ENCODE measurements at regions not wholly inside any gene's neighbourhood (a gene's known extent, or its start where the extent isn't known, plus 50 kb on each side); places are given as distances from the start of the nearest gene placed in this dataset.

- H3K79me2 ChIP-seq: no peaks in the 10 kb centered on the region
- H2AFZ ChIP-seq: no peak overlapping the region
- no peak overlapping the region for H3K27ac ChIP-seq
- no peaks in the 10 kb centered on the region for H3K4me1 ChIP-seq
- no peaks in the 10 kb centered on the region for H3K9me3 ChIP-seq (ENCODE audit: control insufficient read depth, low read length)
- no peak overlapping the region for H3K9ac ChIP-seq
- no peak overlapping the region for H3K4me2 ChIP-seq (ENCODE audit: low read length)
- TF ChIP-seq CTCF (IDR thresholded peaks at IDR 0.05): no peak
- no peak overlapping the region for H3K4me3 ChIP-seq (ENCODE audit: low read depth, low read length)
- no peaks in the 10 kb centered on the region for H3K36me3 ChIP-seq (ENCODE audit: control insufficient read depth, insufficient read depth, low read length)
- no peaks in the 10 kb centered on the region for H3K27me3 ChIP-seq (ENCODE audit: control insufficient read depth, insufficient read depth, low read length)
These were observed 60.4 kb upstream of the DUSP5 start for GRCh38 chr10:110437351-110437605.

- TF ChIP-seq CTCF (IDR thresholded peaks at IDR 0.05): no peak
These were observed 59.9 kb upstream of the DUSP5 start for GRCh38 chr10:110437761-110438341.

GRCh38 chr10:110442746-110443145 lies 55.0 kb upstream of the DUSP5 start:
- no peak overlapping the region for H3K4me2 ChIP-seq (ENCODE audit: low read length)
- no peaks in the 10 kb centered on the region for H3K4me1 ChIP-seq
- no peak overlapping the region for H2AFZ ChIP-seq
- no peak overlapping the region for H3K27ac ChIP-seq
- TF ChIP-seq CTCF (IDR thresholded peaks at IDR 0.05): no peak
- no peak overlapping the region for H3K9ac ChIP-seq
- H3K79me2 ChIP-seq: no peaks in the 10 kb centered on the region
- no peak overlapping the region for H3K4me3 ChIP-seq (ENCODE audit: low read depth, low read length)
- H3K9me3 ChIP-seq (ENCODE audit: control insufficient read depth, low read length): no peaks in the 10 kb centered on the region
- no peaks in the 10 kb centered on the region for H3K27me3 ChIP-seq (ENCODE audit: control insufficient read depth, insufficient read depth, low read length)
- H3K36me3 ChIP-seq (ENCODE audit: control insufficient read depth, insufficient read depth, low read length): no peaks in the 10 kb centered on the region

More at GRCh38 chr10:110437761-110438341, 59.9 kb upstream of the DUSP5 start:
- no peak overlapping the region for H2AFZ ChIP-seq
- no peak overlapping the region for H3K4me3 ChIP-seq (ENCODE audit: low read depth, low read length)
- H3K9ac ChIP-seq: no peak overlapping the region
- H3K27ac ChIP-seq: no peak overlapping the region
- no peak overlapping the region for H3K4me2 ChIP-seq (ENCODE audit: low read length)
- no peaks in the 10 kb centered on the region for H3K4me1 ChIP-seq
- H3K9me3 ChIP-seq (ENCODE audit: control insufficient read depth, low read length): no peaks in the 10 kb centered on the region
- H3K27me3 ChIP-seq (ENCODE audit: control insufficient read depth, insufficient read depth, low read length): no peaks in the 10 kb centered on the region
- H3K79me2 ChIP-seq: no peaks in the 10 kb centered on the region
- H3K36me3 ChIP-seq (ENCODE audit: control insufficient read depth, insufficient read depth, low read length): no peaks in the 10 kb centered on the region

GRCh38 chr10:110443239-110444003 lies 54.3 kb upstream of the DUSP5 start:
- no peak for TF ChIP-seq CTCF (IDR thresholded peaks at IDR 0.05)
- Histone ChIP-seq H2AFZ (no peak overlapping the region), H3K27ac (no peak overlapping the region), H3K9me3 (ENCODE audit: control insufficient read depth, low read length) (no peaks in the 10 kb centered on the region), H3K4me2 (ENCODE audit: low read length) (no peak overlapping the region), H3K79me2 (no peaks in the 10 kb centered on the region), H3K9ac (no peak overlapping the region), H3K4me1 (no peaks in the 10 kb centered on the region), H3K36me3 (ENCODE audit: control insufficient read depth, insufficient read depth, low read length) (no peaks in the 10 kb centered on the region), H3K4me3 (ENCODE audit: low read depth, low read length) (no peak overlapping the region), H3K27me3 (ENCODE audit: control insufficient read depth, insufficient read depth, low read length) (no peaks in the 10 kb centered on the region)

GRCh38 chr10:110444004-110444337 lies 53.7 kb upstream of the DUSP5 start:
- no peak overlapping the region for H3K4me3 ChIP-seq (ENCODE audit: low read depth, low read length)
- H3K79me2 ChIP-seq: no peaks in the 10 kb centered on the region
- TF ChIP-seq CTCF (IDR thresholded peaks at IDR 0.05): no peak
- H3K9ac ChIP-seq: no peak overlapping the region
- no peaks in the 10 kb centered on the region for H3K36me3 ChIP-seq (ENCODE audit: control insufficient read depth, insufficient read depth, low read length)
- no peaks in the 10 kb centered on the region for H3K27me3 ChIP-seq (ENCODE audit: control insufficient read depth, insufficient read depth, low read length)
- H2AFZ ChIP-seq: no peak overlapping the region
- no peaks in the 10 kb centered on the region for H3K9me3 ChIP-seq (ENCODE audit: control insufficient read depth, low read length)
- H3K27ac ChIP-seq: no peak overlapping the region
- no peak overlapping the region for H3K4me2 ChIP-seq (ENCODE audit: low read length)
- no peaks in the 10 kb centered on the region for H3K4me1 ChIP-seq

Data from parathyroid adenoma (tissue), 2 donors.